Chondrocyte (in vitro differentiated cells): ENCODE measurements at regions not wholly inside any gene's neighbourhood (a gene's known extent, or its start where the extent isn't known, plus 50 kb on each side); places are given as distances from the start of the nearest gene placed in this dataset.

Experiments
- DNase-seq: peaks from one replicate; pipeline ENCODE4 v3.0.0; 2021; ENCODE audit warnings: mixed read lengths, low spot score
- H3K27ac Mint-ChIP-seq: one replicate; pipeline ENCODE4 v1.8.0; 2021; ENCODE audit warnings: mild to moderate bottlenecking, moderate library complexity, mixed read lengths; ENCODE audit not compliant: unreplicated experiment
- H3K27me3 Mint-ChIP-seq: 2 replicates; pipeline ENCODE4 v1.8.0; 2021; ENCODE audit warnings: low read depth, mixed read lengths
- H3K36me3 Mint-ChIP-seq: 2 replicates; pipeline ENCODE4 v1.8.0; 2021; ENCODE audit warnings: low read depth, mixed read lengths
- H3K4me1 Mint-ChIP-seq: 2 replicates; pipeline ENCODE4 v1.8.0; 2021; ENCODE audit warnings: low read depth, mild to moderate bottlenecking, mixed read lengths
- H3K4me3 Mint-ChIP-seq: one replicate; pipeline ENCODE4 v1.8.0; 2021; ENCODE audit warnings: mild to moderate bottlenecking, moderate library complexity, mixed read lengths; ENCODE audit not compliant: unreplicated experiment
- H3K9me3 Mint-ChIP-seq: 2 replicates; pipeline ENCODE4 v1.8.0; 2021; ENCODE audit warnings: low read depth, mixed read lengths
- TF ChIP-seq, protein P1 (sequence below): fragments of 200-600 bp; sonication (generic); IDR thresholded peaks from 2 replicates; pipeline ENCODE4 v1.5.0; 2021; ENCODE audit warnings: antibody characterized with exemption, mild to moderate bottlenecking, moderate library complexity

- no peak overlapping the region for H3K4me3 Mint-ChIP-seq
- H3K27ac Mint-ChIP-seq = no peak overlapping the region
- H3K27me3 Mint-ChIP-seq = peaks cover 10% of the 10 kb centered on the region
- H3K4me1 Mint-ChIP-seq = no peaks in the 10 kb centered on the region
- no peak for DNase-seq
- TF ChIP-seq, protein P1, sequence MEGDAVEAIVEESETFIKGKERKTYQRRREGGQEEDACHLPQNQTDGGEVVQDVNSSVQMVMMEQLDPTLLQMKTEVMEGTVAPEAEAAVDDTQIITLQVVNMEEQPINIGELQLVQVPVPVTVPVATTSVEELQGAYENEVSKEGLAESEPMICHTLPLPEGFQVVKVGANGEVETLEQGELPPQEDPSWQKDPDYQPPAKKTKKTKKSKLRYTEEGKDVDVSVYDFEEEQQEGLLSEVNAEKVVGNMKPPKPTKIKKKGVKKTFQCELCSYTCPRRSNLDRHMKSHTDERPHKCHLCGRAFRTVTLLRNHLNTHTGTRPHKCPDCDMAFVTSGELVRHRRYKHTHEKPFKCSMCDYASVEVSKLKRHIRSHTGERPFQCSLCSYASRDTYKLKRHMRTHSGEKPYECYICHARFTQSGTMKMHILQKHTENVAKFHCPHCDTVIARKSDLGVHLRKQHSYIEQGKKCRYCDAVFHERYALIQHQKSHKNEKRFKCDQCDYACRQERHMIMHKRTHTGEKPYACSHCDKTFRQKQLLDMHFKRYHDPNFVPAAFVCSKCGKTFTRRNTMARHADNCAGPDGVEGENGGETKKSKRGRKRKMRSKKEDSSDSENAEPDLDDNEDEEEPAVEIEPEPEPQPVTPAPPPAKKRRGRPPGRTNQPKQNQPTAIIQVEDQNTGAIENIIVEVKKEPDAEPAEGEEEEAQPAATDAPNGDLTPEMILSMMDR = no peak
- no peaks in the 10 kb centered on the region for H3K36me3 Mint-ChIP-seq
- no peaks in the 10 kb centered on the region for H3K9me3 Mint-ChIP-seq
These were observed 115.8 kb upstream of the SLC35F3 start for GRCh38 chr1:233788687-233789086.

DNA sequence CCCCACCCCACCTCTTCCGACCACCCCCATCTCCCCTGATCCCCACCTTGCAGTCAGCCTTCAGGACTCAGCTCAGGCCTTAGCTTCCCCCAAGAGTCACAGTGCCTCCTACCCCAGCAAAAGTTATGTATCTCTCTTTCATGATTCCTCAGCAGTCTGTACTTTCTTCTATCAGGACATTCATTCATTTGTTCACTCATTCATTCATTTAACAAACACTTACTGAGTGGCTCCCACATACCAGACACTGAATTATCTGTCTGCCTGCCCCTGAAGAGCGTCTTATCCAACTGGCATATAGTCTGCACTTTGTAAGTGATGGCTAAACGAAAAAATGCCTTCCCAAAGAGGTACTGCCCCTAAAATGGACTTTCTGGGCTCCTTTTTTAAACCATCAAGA is 114.4 kb upstream of the SLC35F3 start:
- Mint-ChIP-seq H3K4me1 (no peaks in the 10 kb centered on the region), H3K4me3 (no peak overlapping the region), H3K9me3 (peaks cover 10% of the 10 kb centered on the region), H3K27me3 (peaks cover 10% of the 10 kb centered on the region), H3K27ac (no peak overlapping the region), H3K36me3 (no peaks in the 10 kb centered on the region)
- DNase-seq = no peak
- TF ChIP-seq, protein P1 = no peak

DNA sequence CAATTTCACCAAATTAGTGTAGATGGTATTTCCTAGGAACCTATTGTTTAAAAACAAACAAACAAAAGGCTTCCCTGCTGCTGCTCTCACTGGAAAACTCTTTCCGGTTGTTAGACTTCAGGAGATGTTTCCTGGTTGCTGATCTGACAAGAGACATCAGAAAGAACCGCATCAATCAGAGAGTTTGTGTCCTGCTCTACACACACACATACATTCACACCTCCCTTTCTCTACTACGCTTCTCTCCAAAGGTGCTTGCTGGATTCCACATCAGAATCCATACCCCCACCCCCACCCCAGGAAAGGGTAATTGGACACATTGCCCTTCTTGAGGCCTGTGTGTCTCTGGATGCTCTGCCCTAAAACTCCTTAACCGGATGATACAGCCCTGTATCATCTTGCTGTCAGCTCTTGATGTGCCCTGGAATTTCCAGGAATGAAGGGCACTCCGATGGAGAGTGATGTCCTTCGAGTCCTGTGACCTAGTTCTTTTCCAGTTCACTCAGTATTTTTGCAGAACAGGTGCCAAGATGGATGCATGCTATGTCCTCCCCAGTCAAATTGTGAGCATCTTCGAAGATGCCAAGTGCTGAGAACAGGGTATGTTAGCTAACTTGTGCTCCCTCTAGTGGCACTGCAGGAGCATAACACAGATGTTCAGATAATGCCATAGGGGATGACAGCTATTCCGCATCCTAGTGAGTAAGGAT is 113.7 kb upstream of the SLC35F3 start:
- TF ChIP-seq, protein P1 = peak; percentile 90
- Mint-ChIP-seq H3K9me3 (peaks cover 10% of the 10 kb centered on the region), H3K36me3 (no peaks in the 10 kb centered on the region), H3K4me3 (no peak overlapping the region), H3K27me3 (peaks cover 10% of the 10 kb centered on the region), H3K27ac (no peak overlapping the region), H3K4me1 (no peaks in the 10 kb centered on the region)
- DNase-seq = no peak

- Mint-ChIP-seq H3K27me3 (peaks cover 10% of the 10 kb centered on the region), H3K36me3 (no peaks in the 10 kb centered on the region), H3K9me3 (peaks cover 10% of the 10 kb centered on the region), H3K27ac (no peak overlapping the region), H3K4me3 (no peak overlapping the region), H3K4me1 (no peaks in the 10 kb centered on the region)
- DNase-seq = no peak
- TF ChIP-seq, protein P1 = peak; percentile 66
These were observed 113.1 kb upstream of the SLC35F3 start for GRCh38 chr1:233791372-233791703.

- TF ChIP-seq, protein P1 = no peak
- Mint-ChIP-seq H3K36me3 (no peaks in the 10 kb centered on the region), H3K27ac (no peak overlapping the region), H3K27me3 (peaks cover 10% of the 10 kb centered on the region), H3K4me3 (no peak overlapping the region), H3K4me1 (no peaks in the 10 kb centered on the region), H3K9me3 (peaks cover 10% of the 10 kb centered on the region)
- DNase-seq = no peak
These were observed 112.8 kb upstream of the SLC35F3 start for GRCh38 chr1:233791721-233792120.
